Calu3 (cell line): ENCODE measurements at regions not wholly inside any gene's neighbourhood (a gene's known extent, or its start where the extent isn't known, plus 50 kb on each side); places are given as distances from the start of the nearest gene placed in this dataset.

Experiments used
- BruUV-seq: library from RNA; stranded (reverse); fragments of 400-500 nt; replicated peaks from 2 replicates; lab custom pipeline; 2021; lab: Mats Ljungman, UMichigan
- CTCF ChIA-PET: fragments of 300-600 bp; sonication (Branson Sonifier 250); formaldehyde crosslinking; loops from one replicate; lab custom pipeline; 2022; ENCODE audit warnings: antibody characterized with exemption; lab: Charles Lee
- DNase-seq: peaks from one replicate; pipeline ENCODE4 v3.0.0; 2022
- H3K27ac Mint-ChIP-seq: one replicate; pipeline ENCODE4 v1.8.0; 2022; ENCODE audit warnings: mixed read lengths; ENCODE audit not compliant: unreplicated experiment
- H3K27me3 Mint-ChIP-seq: one replicate; pipeline ENCODE4 v1.8.0; 2022; ENCODE audit warnings: mixed read lengths; ENCODE audit not compliant: unreplicated experiment
- H3K36me3 Mint-ChIP-seq: one replicate; pipeline ENCODE4 v1.8.0; 2022; ENCODE audit warnings: mild to moderate bottlenecking, moderate library complexity, mixed read lengths; ENCODE audit not compliant: insufficient read depth, unreplicated experiment
- H3K4me1 Mint-ChIP-seq: one replicate; pipeline ENCODE4 v1.8.0; 2022; ENCODE audit warnings: mild to moderate bottlenecking, low read depth, mixed read lengths; ENCODE audit not compliant: unreplicated experiment
- H3K4me3 Mint-ChIP-seq: one replicate; pipeline ENCODE4 v1.8.0; 2022; ENCODE audit warnings: mild to moderate bottlenecking, low read depth, moderate library complexity, mixed read lengths; ENCODE audit not compliant: unreplicated experiment
- H3K9me3 Mint-ChIP-seq: one replicate; pipeline ENCODE4 v1.8.0; 2022; ENCODE audit warnings: low read depth, mixed read lengths; ENCODE audit not compliant: unreplicated experiment
- intact Hi-C: fragments of 100-400 bp; cut with micrococcal nuclease; formaldehyde crosslinking; loops from one replicate; pipeline ENCODE4 v1.10.0; 2022; ENCODE audit not compliant: unreplicated experiment
- TF ChIP-seq, protein P1 (sequence below): fragments of 200-600 bp; IDR thresholded peaks from one replicate; pipeline ENCODE4 v1.8.0; 2022; ENCODE audit warnings: antibody characterized with exemption; ENCODE audit not compliant: unreplicated experiment

DNA sequence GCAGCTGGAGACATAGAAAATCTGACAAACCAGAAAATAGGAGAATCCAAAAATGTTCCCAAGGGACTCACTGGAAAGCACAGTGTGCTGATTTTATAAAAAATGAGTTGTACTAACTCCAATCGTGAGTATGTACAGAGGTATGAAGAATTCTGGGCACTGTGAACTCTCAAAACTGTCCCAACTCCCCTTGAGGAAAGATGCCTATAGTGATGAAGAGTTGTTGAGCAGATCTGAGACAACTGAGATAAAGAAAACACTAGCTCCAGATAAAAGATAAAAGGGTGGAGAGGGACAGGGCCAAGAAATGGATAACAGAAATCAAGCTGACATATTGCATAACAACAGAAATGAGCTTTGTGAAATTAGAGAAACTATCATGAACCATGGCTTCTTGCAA lies 481.4 kb downstream of the MAFB start:
- BruUV-seq, result no TSS peak

GRCh38 chr20:40205971-40206370 lies 483.1 kb downstream of the MAFB start:
- no peak for DNase-seq
- no TSS peak for BruUV-seq
- no peak overlapping the region for H3K27ac Mint-ChIP-seq
- CTCF ChIA-PET, result no interaction called here
- H3K4me3 Mint-ChIP-seq, result no peak overlapping the region
- peaks cover 28% of the 10 kb centered on the region for H3K27me3 Mint-ChIP-seq
- no peaks in the 10 kb centered on the region for H3K4me1 Mint-ChIP-seq
- peaks cover 2% of the 10 kb centered on the region for H3K9me3 Mint-ChIP-seq
- H3K36me3 Mint-ChIP-seq, result no peaks in the 10 kb centered on the region
- TF ChIP-seq, protein P1, sequence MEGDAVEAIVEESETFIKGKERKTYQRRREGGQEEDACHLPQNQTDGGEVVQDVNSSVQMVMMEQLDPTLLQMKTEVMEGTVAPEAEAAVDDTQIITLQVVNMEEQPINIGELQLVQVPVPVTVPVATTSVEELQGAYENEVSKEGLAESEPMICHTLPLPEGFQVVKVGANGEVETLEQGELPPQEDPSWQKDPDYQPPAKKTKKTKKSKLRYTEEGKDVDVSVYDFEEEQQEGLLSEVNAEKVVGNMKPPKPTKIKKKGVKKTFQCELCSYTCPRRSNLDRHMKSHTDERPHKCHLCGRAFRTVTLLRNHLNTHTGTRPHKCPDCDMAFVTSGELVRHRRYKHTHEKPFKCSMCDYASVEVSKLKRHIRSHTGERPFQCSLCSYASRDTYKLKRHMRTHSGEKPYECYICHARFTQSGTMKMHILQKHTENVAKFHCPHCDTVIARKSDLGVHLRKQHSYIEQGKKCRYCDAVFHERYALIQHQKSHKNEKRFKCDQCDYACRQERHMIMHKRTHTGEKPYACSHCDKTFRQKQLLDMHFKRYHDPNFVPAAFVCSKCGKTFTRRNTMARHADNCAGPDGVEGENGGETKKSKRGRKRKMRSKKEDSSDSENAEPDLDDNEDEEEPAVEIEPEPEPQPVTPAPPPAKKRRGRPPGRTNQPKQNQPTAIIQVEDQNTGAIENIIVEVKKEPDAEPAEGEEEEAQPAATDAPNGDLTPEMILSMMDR, result no peak
- intact Hi-C loops, result no loop called here

More for the DNA sequence above, 481.4 kb downstream of the MAFB start:
- intact Hi-C loops, result no loop called here
- H3K4me1 Mint-ChIP-seq, result no peaks in the 10 kb centered on the region
- no peaks in the 10 kb centered on the region for H3K36me3 Mint-ChIP-seq
- H3K27me3 Mint-ChIP-seq, result peaks cover 28% of the 10 kb centered on the region
- H3K9me3 Mint-ChIP-seq, result peaks cover 5% of the 10 kb centered on the region
- TF ChIP-seq, protein P1, result no peak
- H3K27ac Mint-ChIP-seq, result no peak overlapping the region
- no peak for DNase-seq
- CTCF ChIA-PET, result no interaction called here
- no peak overlapping the region for H3K4me3 Mint-ChIP-seq

- Mint-ChIP-seq H3K27me3 (peaks cover 28% of the 10 kb centered on the region), H3K27ac (no peak overlapping the region), H3K36me3 (no peaks in the 10 kb centered on the region), H3K4me3 (no peak overlapping the region), H3K9me3 (no peaks in the 10 kb centered on the region), H3K4me1 (no peaks in the 10 kb centered on the region)
- CTCF ChIA-PET, result no interaction called here
- BruUV-seq, result no TSS peak
- TF ChIP-seq, protein P1, result no peak
- intact Hi-C loops, result no loop called here
- no peak for DNase-seq
Measured at GRCh38 chr20:40203032-40203431, 486.0 kb downstream of the MAFB start.

- intact Hi-C loops, result no loop called here
- no peaks in the 10 kb centered on the region for H3K4me1 Mint-ChIP-seq
- no peaks in the 10 kb centered on the region for H3K36me3 Mint-ChIP-seq
- H3K4me3 Mint-ChIP-seq, result no peak overlapping the region
- peaks cover 12% of the 10 kb centered on the region for H3K27me3 Mint-ChIP-seq
- no TSS peak for BruUV-seq
- H3K9me3 Mint-ChIP-seq, result peaks cover 5% of the 10 kb centered on the region
- CTCF ChIA-PET, result no interaction called here
- TF ChIP-seq, protein P1, result no peak
- H3K27ac Mint-ChIP-seq, result no peak overlapping the region
- DNase-seq, result no peak
Measured at GRCh38 chr20:40197691-40198090, 491.3 kb downstream of the MAFB start.
